Tongue (tissue), 1 donor: ENCODE measurements at regions not wholly inside any gene's neighbourhood (a gene's known extent, or its start where the extent isn't known, plus 50 kb on each side); places are given as distances from the start of the nearest gene placed in this dataset.

Experiments
- DNase-seq: peaks from one replicate; pipeline ENCODE4 v3.0.0-alpha.2; 2015

DNA sequence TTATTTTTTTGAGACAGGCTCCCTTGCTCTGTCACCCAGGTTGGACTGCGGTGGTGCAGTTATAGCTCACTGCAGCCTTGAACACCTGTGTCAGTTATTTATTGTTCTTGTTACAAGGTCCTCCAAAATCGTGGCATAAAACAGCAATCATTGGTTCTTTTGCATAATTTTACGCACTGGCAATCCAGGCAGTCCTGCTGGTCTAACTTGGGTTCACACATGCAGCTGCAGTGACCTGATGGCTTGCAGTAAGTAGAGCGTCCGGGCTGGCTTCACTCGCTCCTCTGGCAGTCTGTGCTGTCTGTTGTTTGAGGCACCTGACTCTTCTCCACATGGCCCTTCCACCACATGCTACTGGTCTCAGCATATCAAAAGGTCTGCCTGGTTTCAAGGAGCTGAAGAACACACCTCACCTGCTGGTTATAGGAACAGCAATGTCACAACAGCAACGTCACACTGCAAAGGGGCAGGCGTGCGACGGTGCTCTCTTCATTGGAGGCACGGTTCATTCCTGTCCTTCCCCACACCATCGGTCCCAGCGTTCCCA, 894.6 kb downstream of the TRIML1 start:
- no peak for DNase-seq

- DNase-seq, result no peak
Measured at GRCh38 chr4:189035091-189035490, 895.9 kb downstream of the TRIML1 start.

DNA sequence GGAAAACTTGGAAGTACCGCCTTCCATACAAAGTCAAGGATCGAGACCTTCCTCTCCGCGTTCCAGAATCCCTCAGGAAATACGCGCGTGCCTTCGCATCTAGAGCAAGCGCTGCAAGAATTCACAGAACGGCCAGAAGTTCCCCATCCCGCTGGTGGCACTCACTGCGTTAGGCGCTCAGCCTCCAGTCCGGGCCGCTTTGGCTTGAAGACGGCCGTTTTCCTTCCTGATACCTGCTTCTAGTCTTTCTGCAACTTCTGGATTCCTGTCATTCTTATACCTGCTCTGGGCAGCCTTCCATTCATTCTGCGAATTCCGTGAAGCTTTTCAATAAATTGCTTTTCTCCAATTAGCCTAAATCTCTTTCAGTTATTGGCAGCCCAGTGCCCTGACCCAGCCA, 896.4 kb downstream of the TRIML1 start:
- DNase-seq, result no peak

DNA sequence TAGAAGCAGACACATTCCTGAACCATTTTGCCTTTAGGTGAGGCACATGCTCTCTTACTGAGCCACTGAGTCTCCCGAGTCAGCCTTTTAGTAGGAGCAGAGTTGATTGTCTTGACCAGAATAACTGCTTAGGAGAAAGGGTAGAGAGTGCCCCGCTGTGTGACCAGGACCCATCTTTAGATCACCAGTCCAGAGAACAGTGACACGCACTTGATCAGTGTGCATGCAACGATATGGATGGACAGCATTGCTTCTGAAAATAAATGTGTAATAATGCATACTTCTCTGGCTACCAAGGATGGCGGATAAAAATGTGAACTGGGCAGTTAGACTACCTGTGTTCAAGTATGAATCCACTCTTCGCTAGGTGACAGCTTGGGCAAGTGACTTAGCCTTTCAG, 897.7 kb downstream of the TRIML1 start:
- no peak for DNase-seq

GRCh38 chr4:189046642-189047041, 894.0 kb upstream of the FRG1 start:
- DNase-seq, result no peak

DNA sequence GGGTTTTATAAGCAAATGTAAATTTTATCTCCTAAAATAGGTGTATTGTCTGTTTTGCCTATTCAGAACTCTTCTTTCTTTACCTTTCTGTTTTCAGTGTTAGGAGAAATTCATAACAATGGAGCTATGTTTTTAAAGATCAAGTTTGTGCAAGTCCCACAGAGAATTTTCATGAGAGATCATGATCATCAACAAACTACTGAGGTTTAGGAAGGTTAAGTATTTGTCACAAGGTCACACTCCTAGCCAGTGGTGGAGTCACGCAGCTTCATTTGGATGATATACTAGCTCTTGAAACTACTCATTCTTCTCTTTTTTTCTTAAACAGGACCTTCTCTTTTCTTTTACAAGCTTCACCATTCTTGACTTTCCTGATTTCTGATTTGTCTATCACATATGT, 892.6 kb upstream of the FRG1 start:
- no peak for DNase-seq

GRCh38 chr4:189049682-189050081, 891.0 kb upstream of the FRG1 start:
- peak; percentile 5 for DNase-seq

- no peak for DNase-seq
Measured at GRCh38 chr4:189050643-189051042, 890.0 kb upstream of the FRG1 start.

GRCh38 chr4:189053621-189054020, 887.1 kb upstream of the FRG1 start:
- DNase-seq, result no peak

GRCh38 chr4:189060104-189060503, 880.6 kb upstream of the FRG1 start:
- no peak for DNase-seq

- DNase-seq, result no peak
Measured at GRCh38 chr4:189062047-189062820, 878.4 kb upstream of the FRG1 start.

- DNase-seq, result no peak
Measured at GRCh38 chr4:189069772-189070171, 870.9 kb upstream of the FRG1 start.

GRCh38 chr4:189071241-189071640, 869.4 kb upstream of the FRG1 start:
- no peak for DNase-seq

DNA sequence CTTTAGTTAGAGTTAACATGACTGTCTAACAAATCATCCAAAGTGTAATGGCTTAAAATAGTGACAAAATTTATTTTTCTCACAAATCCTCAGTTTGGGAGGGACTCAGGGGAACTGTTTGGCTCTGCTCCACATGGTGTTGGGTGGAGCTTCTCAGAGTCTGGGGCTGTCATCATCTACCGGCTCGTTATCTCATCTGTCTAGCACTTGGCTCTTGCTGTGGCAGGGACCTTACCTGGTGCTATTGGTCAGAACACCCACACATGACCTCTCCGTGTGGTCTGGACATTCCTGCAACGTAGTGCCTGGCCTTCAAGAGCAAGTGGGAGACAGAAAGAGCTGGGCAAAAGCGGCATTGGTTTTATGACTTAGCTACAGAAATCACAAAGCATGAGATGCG, 866.9 kb upstream of the FRG1 start:
- DNase-seq, result no peak

DNA sequence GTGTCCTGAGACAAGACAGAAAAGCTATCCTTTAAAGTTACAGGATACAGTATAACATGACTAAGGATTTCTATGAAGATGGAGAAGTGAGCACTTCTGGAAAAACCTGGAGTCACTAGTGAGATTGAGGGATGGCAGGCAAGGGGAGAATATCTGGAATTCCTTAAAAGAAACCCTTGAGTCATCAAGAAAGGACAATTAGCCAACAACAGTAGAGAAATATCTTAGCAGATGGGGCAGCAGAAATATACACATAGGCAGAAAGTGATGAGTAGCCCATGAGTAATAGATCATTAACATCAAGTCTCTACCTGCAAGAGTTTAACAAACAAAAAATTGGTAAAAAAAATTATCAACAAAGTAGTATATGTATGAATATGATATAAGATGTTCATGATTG, 858.8 kb upstream of the FRG1 start:
- DNase-seq, result no peak

DNA sequence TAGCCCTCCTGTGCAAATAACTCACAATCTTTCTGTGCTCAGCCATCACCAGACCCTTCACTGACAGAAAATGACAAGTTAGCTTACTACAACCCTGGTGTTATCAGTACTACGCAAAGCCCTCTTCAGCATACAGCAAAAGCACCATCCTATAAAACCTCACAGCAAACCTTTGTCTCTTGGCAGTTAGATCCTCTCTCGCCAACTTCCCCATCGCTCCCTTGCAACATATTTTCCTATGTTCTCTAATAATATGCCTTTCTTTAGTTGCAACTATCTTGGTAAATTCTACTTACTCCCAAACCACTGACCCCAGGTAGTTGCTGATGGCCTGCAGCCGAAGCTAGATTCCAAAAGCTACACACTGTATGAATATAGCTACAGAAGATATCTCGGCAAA, 856.9 kb upstream of the FRG1 start:
- no peak for DNase-seq

DNA sequence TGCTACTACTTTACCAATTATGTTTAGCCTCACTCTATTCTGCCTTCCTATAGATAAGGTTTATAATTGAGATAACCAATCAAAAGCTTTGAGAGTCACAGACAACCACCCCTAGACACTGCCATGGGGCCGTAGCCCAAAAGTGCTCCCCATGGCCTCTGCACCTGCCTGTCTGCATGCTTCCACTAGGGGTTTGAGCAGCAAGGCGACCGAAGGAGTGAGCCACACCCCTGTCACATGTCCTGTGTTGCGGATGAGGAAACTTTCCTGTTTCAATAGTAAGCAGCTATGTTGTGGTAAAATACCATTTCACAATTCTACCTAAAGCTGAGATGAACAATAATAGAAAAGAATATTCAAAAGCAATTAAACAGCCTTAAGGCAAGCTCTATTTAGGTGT, 856.0 kb upstream of the FRG1 start:
- DNase-seq, result no peak

DNA sequence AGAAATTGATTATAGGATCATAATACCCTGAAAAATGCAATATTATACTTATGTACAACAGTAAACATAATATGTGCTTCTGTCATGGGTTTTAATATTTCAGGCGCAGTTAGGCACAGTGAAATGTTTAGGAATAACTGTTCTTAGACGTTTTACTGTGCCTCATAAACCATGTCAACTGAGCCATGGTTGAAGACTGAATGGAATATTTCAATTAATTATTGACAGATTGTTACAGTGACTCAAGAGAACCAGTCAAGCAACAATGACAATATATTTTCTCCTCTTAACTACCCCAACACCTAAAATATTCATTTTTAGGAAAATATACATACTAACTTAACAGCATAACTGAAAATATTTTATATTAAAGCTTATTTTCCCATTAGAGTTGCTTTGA, 852.7 kb upstream of the FRG1 start:
- no peak for DNase-seq

DNA sequence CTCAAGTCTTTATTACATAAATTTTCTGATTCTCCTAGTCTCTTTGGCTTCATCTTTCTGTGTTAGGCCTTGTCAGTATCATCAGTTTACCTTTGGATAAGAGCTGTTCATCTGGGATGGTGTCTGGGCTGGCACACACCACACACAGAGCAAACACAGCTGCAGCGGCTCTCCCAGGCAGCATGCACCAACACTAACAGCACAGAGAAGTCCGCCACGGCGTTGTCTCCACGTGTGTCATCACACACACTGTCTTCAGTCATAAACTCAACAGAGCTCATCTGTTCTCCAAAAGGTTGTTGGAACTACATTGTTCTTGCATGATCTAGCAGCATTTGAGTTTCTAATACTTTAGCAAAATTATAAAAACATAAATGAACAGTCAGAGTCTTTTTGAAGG, 851.9 kb upstream of the FRG1 start:
- DNase-seq, result peak; percentile 20

DNA sequence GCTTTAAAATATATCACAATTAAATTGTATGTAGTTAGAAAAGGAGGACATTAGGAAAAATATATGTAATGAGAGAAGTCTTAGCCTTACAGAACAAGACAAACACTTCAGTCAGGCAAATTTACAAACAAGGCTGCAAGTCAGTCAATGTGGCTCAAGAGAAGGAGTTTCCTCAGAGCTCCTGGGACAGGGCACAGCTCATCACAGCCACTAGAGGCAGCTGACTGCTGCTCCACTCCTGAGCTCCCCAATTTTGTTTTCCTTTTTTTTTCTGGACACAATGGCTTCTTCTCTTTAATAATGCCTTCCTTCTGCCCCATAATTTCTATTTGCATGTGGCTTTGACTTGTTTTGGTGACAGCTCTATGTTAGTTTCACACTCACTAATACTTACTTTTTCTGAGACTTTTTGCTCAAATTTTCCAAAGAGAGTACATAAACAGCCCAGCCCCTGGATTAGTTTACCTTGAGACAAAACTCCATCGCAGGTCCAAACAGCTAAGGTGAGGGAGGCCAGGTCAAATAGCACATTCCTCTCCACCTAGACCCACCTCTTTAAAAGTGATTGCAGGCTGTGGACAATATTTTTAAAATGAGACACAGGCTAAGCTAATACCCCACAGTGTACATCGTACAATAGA, 850.4 kb upstream of the FRG1 start:
- DNase-seq, result peak; percentile 13

GRCh38 chr4:189092581-189092980, 848.1 kb upstream of the FRG1 start:
- no peak for DNase-seq

- DNase-seq, result no peak
Measured at GRCh38 chr4:189096108-189096507, 844.6 kb upstream of the FRG1 start.

DNA sequence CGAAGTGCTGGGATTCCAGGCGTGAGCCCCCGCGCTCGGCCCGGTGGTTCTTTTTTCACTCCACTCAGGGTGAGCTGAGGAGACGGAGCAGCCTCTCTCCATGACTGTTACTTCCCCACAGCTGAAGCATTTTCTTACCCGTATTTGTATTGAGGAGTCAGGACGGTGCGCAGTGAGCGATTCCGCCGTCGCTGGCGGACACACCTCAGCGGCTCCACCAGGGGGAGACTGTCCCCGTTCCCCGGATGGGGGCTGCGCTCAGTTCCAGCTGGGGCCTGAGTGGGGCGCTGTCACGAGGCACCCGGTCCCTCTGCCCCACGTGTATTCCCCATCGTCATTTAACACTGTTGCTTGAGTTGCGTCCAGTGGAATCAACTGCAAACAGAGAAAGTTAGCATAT, 844.0 kb upstream of the FRG1 start:
- no peak for DNase-seq
